ENCODE measurements at regions not wholly inside any gene's neighbourhood (a gene's known extent, or its start where the extent isn't known, plus 50 kb on each side); places are given as distances from the start of the nearest gene placed in this dataset.

DNA sequence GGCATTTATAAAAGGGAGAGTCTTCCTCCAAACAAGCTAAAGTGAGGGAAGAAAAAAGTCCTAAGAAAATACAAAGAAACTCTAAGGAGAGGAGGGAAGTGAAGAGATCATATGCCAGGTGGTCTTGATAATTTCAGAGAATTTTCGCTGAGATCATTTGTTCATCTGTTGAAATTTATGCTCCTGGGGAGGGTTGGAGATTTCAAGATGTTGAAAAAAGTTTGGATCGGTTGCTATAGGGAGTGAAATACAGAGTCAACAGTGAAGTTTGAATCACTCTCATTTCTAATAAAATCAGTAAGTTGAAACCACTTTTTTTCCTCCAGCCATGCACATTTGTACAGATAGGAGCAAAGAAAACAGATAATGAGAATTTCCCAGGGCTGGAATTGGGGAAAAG lies 299.1 kb upstream of the ADAMTS5 start:
- Histone ChIP-seq H3K9me3 (no peaks in the 10 kb centered on the region), H3K4me3 (no peak overlapping the region), H3K36me3 (no peaks in the 10 kb centered on the region), H3K27me3 (no peaks in the 10 kb centered on the region), H3K4me1 (peaks cover 33% of the 10 kb centered on the region), H3K27ac (peak overlapping the region; percentile 2)
- TF ChIP-seq, protein P1, sequence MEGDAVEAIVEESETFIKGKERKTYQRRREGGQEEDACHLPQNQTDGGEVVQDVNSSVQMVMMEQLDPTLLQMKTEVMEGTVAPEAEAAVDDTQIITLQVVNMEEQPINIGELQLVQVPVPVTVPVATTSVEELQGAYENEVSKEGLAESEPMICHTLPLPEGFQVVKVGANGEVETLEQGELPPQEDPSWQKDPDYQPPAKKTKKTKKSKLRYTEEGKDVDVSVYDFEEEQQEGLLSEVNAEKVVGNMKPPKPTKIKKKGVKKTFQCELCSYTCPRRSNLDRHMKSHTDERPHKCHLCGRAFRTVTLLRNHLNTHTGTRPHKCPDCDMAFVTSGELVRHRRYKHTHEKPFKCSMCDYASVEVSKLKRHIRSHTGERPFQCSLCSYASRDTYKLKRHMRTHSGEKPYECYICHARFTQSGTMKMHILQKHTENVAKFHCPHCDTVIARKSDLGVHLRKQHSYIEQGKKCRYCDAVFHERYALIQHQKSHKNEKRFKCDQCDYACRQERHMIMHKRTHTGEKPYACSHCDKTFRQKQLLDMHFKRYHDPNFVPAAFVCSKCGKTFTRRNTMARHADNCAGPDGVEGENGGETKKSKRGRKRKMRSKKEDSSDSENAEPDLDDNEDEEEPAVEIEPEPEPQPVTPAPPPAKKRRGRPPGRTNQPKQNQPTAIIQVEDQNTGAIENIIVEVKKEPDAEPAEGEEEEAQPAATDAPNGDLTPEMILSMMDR (IDR thresholded peaks at IDR 0.05), result no peak
- TF ChIP-seq POLR2AphosphoS5 (IDR thresholded peaks at IDR 0.05; ENCODE audit: insufficient read depth in 1 of 2, low read depth in 1 of 2) (no peak), POLR2A (IDR thresholded peaks at IDR 0.05) (no peak)
- intact Hi-C loops (cut with DNase I), result no loop called here
- no peak for DNase-seq (ENCODE audit: extremely low spot score in 2 of 2)

DNA sequence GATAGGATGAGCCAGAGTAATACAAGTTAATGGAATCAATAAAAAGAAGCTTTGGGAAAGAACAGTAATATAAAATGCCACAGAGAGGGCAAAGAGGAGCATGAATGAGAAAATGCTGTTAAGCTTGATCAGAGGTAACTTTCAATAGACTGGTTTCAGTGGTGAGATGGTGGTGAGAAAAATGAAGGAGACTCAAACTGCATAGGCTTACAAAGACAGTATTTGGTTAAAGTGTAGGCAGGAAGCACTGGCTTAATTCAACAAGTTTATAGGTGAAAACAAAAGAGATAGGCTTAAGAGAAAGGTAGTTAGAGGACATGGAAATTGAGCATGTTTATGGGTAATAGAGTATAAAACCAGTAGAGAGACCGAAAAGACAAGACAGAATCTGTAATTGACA lies 298.6 kb upstream of the ADAMTS5 start:
- DNase-seq (ENCODE audit: extremely low spot score in 2 of 2), result no peak
- no peaks in the 10 kb centered on the region for H3K9me3 ChIP-seq
- no peaks in the 10 kb centered on the region for H3K27me3 ChIP-seq
- peaks cover 31% of the 10 kb centered on the region for H3K4me1 ChIP-seq
- H3K4me3 ChIP-seq, result no peak overlapping the region
- H3K27ac ChIP-seq, result peak overlapping the region; percentile 2
- no peaks in the 10 kb centered on the region for H3K36me3 ChIP-seq
- intact Hi-C loops (cut with DNase I), result no loop called here
- TF ChIP-seq POLR2A (IDR thresholded peaks at IDR 0.05), result no peak

DNA sequence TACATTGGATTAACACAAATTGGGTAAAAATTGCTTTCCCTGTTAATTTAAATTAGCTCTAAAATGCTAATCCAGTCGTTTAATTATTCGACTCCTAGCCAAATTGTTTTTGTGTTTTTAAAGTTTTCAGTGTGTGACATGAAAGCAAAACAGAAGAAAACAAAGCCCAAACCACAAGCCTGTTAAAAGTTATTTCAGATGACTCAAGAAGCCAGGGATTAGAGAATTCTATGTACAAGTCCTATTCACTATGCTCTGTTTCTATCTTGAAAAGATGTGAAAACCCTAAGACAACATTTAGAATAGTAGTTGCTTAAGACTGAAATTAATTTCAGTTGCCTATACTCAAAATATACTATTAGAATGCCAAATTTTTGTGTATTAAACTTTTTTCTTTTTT lies 294.8 kb upstream of the ADAMTS5 start:
- Histone ChIP-seq H3K36me3 (no peaks in the 10 kb centered on the region), H3K27ac (no peak overlapping the region), H3K27me3 (no peaks in the 10 kb centered on the region), H3K4me3 (no peak overlapping the region), H3K9me3 (no peaks in the 10 kb centered on the region), H3K4me1 (peaks cover 8% of the 10 kb centered on the region)
- intact Hi-C loops (cut with DNase I), result no loop called here
- TF ChIP-seq POLR2A (IDR thresholded peaks at IDR 0.05), result no peak
- TF ChIP-seq, protein P1 (IDR thresholded peaks at IDR 0.05), result no peak
- no peak for TF ChIP-seq POLR2AphosphoS5 (IDR thresholded peaks at IDR 0.05; ENCODE audit: insufficient read depth in 1 of 2, low read depth in 1 of 2)
- DNase-seq (ENCODE audit: extremely low spot score in 2 of 2), result no peak

DNA sequence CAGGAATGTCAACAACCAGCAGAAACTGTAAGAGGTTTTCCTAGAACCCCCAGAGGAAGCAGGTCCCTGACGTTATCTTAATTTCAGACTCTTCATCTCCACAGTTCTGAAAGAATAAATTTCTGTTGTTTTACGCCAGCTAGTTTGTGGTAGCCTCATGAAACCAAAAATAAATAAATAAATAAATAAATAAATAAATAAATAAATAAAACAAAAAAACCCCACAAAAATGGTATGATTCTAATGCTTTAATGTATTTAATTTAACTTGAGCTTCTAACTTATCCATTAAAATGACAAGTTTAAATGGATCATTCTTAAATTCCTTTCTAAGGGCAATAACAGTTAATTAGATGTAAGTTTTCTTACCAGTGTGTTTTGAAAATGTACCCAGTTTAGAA lies 293.8 kb upstream of the ADAMTS5 start:
- H3K4me3 ChIP-seq, result no peak overlapping the region
- no peaks in the 10 kb centered on the region for H3K4me1 ChIP-seq
- no peaks in the 10 kb centered on the region for H3K9me3 ChIP-seq
- TF ChIP-seq POLR2AphosphoS5 (IDR thresholded peaks at IDR 0.05; ENCODE audit: insufficient read depth in 1 of 2, low read depth in 1 of 2), result no peak
- TF ChIP-seq POLR2A (IDR thresholded peaks at IDR 0.05), result no peak
- TF ChIP-seq, protein P1 (IDR thresholded peaks at IDR 0.05), result no peak
- no peaks in the 10 kb centered on the region for H3K36me3 ChIP-seq
- no peak for DNase-seq (ENCODE audit: extremely low spot score in 2 of 2)
- intact Hi-C loops (cut with DNase I), result no loop called here
- no peak overlapping the region for H3K27ac ChIP-seq
- no peaks in the 10 kb centered on the region for H3K27me3 ChIP-seq

DNA sequence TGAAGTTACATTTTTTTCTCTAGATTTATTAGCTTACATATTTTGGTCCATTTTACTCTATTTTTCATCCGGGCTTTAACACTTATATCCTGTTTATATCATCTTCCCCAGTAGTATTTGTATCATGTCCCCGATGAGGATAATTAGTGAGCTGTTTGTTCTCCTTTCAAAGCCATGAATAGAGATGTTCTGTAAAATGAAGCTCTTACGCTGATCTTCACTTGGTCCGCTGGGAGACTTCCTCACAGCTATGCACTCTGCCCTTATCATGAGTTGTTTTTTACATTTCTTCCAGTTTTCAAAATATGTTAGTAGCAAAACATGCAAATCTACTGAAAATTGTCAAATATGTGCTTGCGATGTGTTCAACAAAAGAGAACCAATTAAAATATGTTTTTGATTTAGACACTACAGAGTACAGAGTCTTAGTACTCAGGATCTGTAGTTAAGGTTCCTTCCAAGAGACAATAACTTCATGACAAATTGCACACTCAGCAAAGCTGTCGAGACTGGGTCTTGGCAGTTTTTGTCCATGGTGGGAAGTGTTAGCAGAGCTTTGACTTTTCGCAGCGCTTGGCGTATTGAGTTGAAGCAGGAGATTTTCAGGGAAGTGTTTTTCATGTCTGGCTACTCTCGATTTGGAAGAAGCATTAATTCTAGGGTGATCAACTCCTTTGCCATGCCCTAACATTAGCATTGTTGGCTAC lies 292.0 kb upstream of the ADAMTS5 start:
- H3K4me1 ChIP-seq, result no peaks in the 10 kb centered on the region
- TF ChIP-seq POLR2A (IDR thresholded peaks at IDR 0.05) (no peak), POLR2AphosphoS5 (IDR thresholded peaks at IDR 0.05; ENCODE audit: insufficient read depth in 1 of 2, low read depth in 1 of 2) (no peak)
- TF ChIP-seq, protein P1 (IDR thresholded peaks at IDR 0.05), result no peak
- no peak for DNase-seq (ENCODE audit: extremely low spot score in 2 of 2)
- no peak overlapping the region for H3K4me3 ChIP-seq
- intact Hi-C loops (cut with DNase I), result no loop called here
- no peak overlapping the region for H3K27ac ChIP-seq
- no peaks in the 10 kb centered on the region for H3K36me3 ChIP-seq
- H3K9me3 ChIP-seq, result no peaks in the 10 kb centered on the region
- no peaks in the 10 kb centered on the region for H3K27me3 ChIP-seq

All from vagina (tissue), 2 donors.